Breast epithelium (tissue), 4 donors: ENCODE measurements at regions not wholly inside any gene's neighbourhood (a gene's known extent, or its start where the extent isn't known, plus 50 kb on each side); places are given as distances from the start of the nearest gene placed in this dataset.

Experiments used
- DNase-seq, 2 donors: peaks; one replicate each; pipeline ENCODE4 v3.0.0-alpha.2; 2019; ENCODE audit warnings: low spot score in 2 of 2
- H3K27ac ChIP-seq, 2 donors: fragments of 200-600 bp; sonication (generic) in 1 of 2; one replicate each; pipeline ENCODE4 v1.5.1; 2016 to 2019; ENCODE audit warnings: mild to moderate bottlenecking in 1 of 2
- H3K27me3 ChIP-seq, 2 donors: fragments of 200-600 bp; sonication (generic) in 1 of 2; one replicate each; pipeline versions ENCODE4 v1.5.1 to v1.6.0; 2017 to 2019; ENCODE audit warnings: control low read depth in 1 of 2, mild to moderate bottlenecking in 1 of 2
- H3K36me3 ChIP-seq: fragments of 200-600 bp; one replicate; pipeline ENCODE4 v1.5.1; 2019
- H3K4me1 ChIP-seq, 2 donors: fragments of 200-600 bp; sonication (generic); one replicate each; pipeline ENCODE4 v1.5.1; 2016 to 2019; ENCODE audit warnings: control low read depth in 1 of 2
- H3K4me3 ChIP-seq, 3 donors: fragments of 200-600 bp; sonication (generic); 1 replicate in 2 of 3; 2 replicates in 1 of 3; pipeline ENCODE4 v1.5.1; 2016 to 2019; ENCODE audit warnings: mild to moderate bottlenecking in 3 of 3, moderate library complexity in 2 of 3
- H3K9me3 ChIP-seq, 2 donors: fragments of 200-600 bp; sonication (generic) in 1 of 2; one replicate each; pipeline ENCODE4 v1.5.1; 2016 to 2019; ENCODE audit warnings: control low read depth in 1 of 2
- CTCF ChIP-seq, 3 donors: fragments of 450-650 bp; IDR thresholded peaks; one replicate each; pipeline ENCODE4 v1.5.1; 2016 to 2017; ENCODE audit warnings: antibody characterized with exemption in 3 of 3, mild to moderate bottlenecking in 3 of 3, moderate library complexity in 3 of 3
- POLR2A ChIP-seq: fragments of 450-650 bp; IDR thresholded peaks from one replicate; pipeline ENCODE4 v1.6.1; 2016; ENCODE audit warnings: antibody characterized with exemption, mild to moderate bottlenecking, moderate library complexity
- POLR2AphosphoS5 ChIP-seq, 3 donors: sonication (generic); formaldehyde crosslinking; IDR thresholded peaks; one replicate each; pipeline ENCODE4 v1.6.1; 2017; ENCODE audit warnings: antibody characterized with exemption in 3 of 3
- intact Hi-C: fragments of 100-400 bp; cut with DNase I; formaldehyde crosslinking; loops from one replicate; pipeline ENCODE4 v1.15.1; 2023; ENCODE audit warnings: low total_unique reads

GRCh38 chr18:71327441-71327840, 1038.6 kb downstream of the SOCS6 start:
- H3K4me1 ChIP-seq = peaks cover 0 to 5% of the 10 kb centered on the region in 2 donors
- no peak overlapping the region for H3K4me3 ChIP-seq
- H3K27me3 ChIP-seq = no peaks in the 10 kb centered on the region
- no peaks in the 10 kb centered on the region for H3K36me3 ChIP-seq
- no peaks in the 10 kb centered on the region for H3K9me3 ChIP-seq
- intact Hi-C loops = loop anchor here (10.0 kb wide), 1 partner anchor 1477 kb away; no protein-coding TSS in a partner anchor
- TF ChIP-seq CTCF (IDR thresholded peaks at IDR 0.05) = no peak
- TF ChIP-seq POLR2AphosphoS5 (IDR thresholded peaks at IDR 0.05) = no peak
- no peak for TF ChIP-seq POLR2A
- no peak for DNase-seq
- no peak overlapping the region for H3K27ac ChIP-seq

- H3K9me3 ChIP-seq = no peaks in the 10 kb centered on the region
- TF ChIP-seq POLR2AphosphoS5 (IDR thresholded peaks at IDR 0.05) (no peak), CTCF (IDR thresholded peaks at IDR 0.05) (no peak), POLR2A (no peak)
- H3K36me3 ChIP-seq = no peaks in the 10 kb centered on the region
- no peak overlapping the region for H3K4me3 ChIP-seq
- no peak overlapping the region for H3K27ac ChIP-seq
- H3K27me3 ChIP-seq = no peaks in the 10 kb centered on the region
- DNase-seq = no peak
- intact Hi-C loops = loop anchor here (10.0 kb wide), 1 partner anchor 1478 kb away; no protein-coding TSS in a partner anchor
- peaks cover 0 to 5% of the 10 kb centered on the region in 2 donors for H3K4me1 ChIP-seq
These were observed 1038.0 kb downstream of the SOCS6 start for GRCh38 chr18:71326826-71327225.

GRCh38 chr18:71324356-71324755, 1035.5 kb downstream of the SOCS6 start:
- H3K27me3 ChIP-seq = no peaks in the 10 kb centered on the region
- no peak for DNase-seq
- H3K9me3 ChIP-seq = no peaks in the 10 kb centered on the region
- peaks cover 0 to 5% of the 10 kb centered on the region in 2 donors for H3K4me1 ChIP-seq
- intact Hi-C loops = loop anchor here (10.0 kb wide), 1 partner anchor 1480 kb away; no protein-coding TSS in a partner anchor
- H3K27ac ChIP-seq = no peak overlapping the region
- no peaks in the 10 kb centered on the region for H3K36me3 ChIP-seq
- TF ChIP-seq CTCF (IDR thresholded peaks at IDR 0.05) (no peak), POLR2A (no peak), POLR2AphosphoS5 (IDR thresholded peaks at IDR 0.05) (no peak)
- H3K4me3 ChIP-seq = no peak overlapping the region

GRCh38 chr18:71322201-71322600, 1033.4 kb downstream of the SOCS6 start:
- Histone ChIP-seq H3K4me3 (no peak overlapping the region), H3K27me3 (no peaks in the 10 kb centered on the region), H3K4me1 (peaks cover 0 to 5% of the 10 kb centered on the region in 2 donors), H3K9me3 (no peaks in the 10 kb centered on the region), H3K27ac (no peak overlapping the region), H3K36me3 (no peaks in the 10 kb centered on the region)
- intact Hi-C loops = loop anchor here (10.0 kb wide), 1 partner anchor 1483 kb away; no protein-coding TSS in a partner anchor
- no peak for DNase-seq
- TF ChIP-seq POLR2A = no peak

- DNase-seq = no peak
- TF ChIP-seq POLR2AphosphoS5 (IDR thresholded peaks at IDR 0.05) (no peak), CTCF (IDR thresholded peaks at IDR 0.05) (no peak), POLR2A (no peak)
These were observed 1032.5 kb downstream of the SOCS6 start for GRCh38 chr18:71321319-71321718.

More at GRCh38 chr18:71321319-71321718, 1032.5 kb downstream of the SOCS6 start:
- intact Hi-C loops = loop anchor here (10.0 kb wide), 1 partner anchor 1483 kb away; no protein-coding TSS in a partner anchor
- Histone ChIP-seq H3K27ac (no peak overlapping the region), H3K4me3 (no peak overlapping the region), H3K27me3 (no peaks in the 10 kb centered on the region), H3K4me1 (peaks cover 0 to 5% of the 10 kb centered on the region in 2 donors), H3K36me3 (no peaks in the 10 kb centered on the region), H3K9me3 (no peaks in the 10 kb centered on the region)
